Putamen (tissue), 1 donor: ENCODE measurements at regions not wholly inside any gene's neighbourhood (a gene's known extent, or its start where the extent isn't known, plus 50 kb on each side); places are given as distances from the start of the nearest gene placed in this dataset.
"Not testable (repeated sequence)": the region's sequence is repeated elsewhere in the genome, so short reads cannot be mapped to it uniquely, and the experiment has no call there.

Source experiments
- DNase-seq: peaks from one replicate; pipeline ENCODE4 v3.0.0-alpha.2; 2016; ENCODE audit warnings: low spot score

- DNase-seq = no peak
Observed at GRCh38 chr13:56459286-56459685, 681.4 kb upstream of the PRR20A start.

GRCh38 chr13:56501750-56502149, 639.0 kb upstream of the PRR20A start:
- DNase-seq = no peak

- DNase-seq = no peak
Observed at GRCh38 chr13:56510836-56511235, 629.9 kb upstream of the PRR20A start.

GRCh38 chr13:56512336-56512735, 628.4 kb upstream of the PRR20A start:
- not testable (repeated sequence) for DNase-seq

GRCh38 chr13:56515441-56515840, 625.3 kb upstream of the PRR20A start:
- DNase-seq = no peak

- no peak for DNase-seq
Observed at GRCh38 chr13:56528040-56528790, 612.5 kb upstream of the PRR20A start.

- no peak for DNase-seq
Observed at GRCh38 chr13:56530096-56530495, 610.6 kb upstream of the PRR20A start.

GRCh38 chr13:56547921-56548320, 592.8 kb upstream of the PRR20A start:
- DNase-seq = not testable (repeated sequence)

- no peak for DNase-seq
Observed at GRCh38 chr13:56558698-56559320, 581.9 kb upstream of the PRR20A start.

- DNase-seq = no peak
Observed at GRCh38 chr13:56561327-56561726, 579.4 kb upstream of the PRR20A start.

GRCh38 chr13:56563663-56564062, 577.1 kb upstream of the PRR20A start:
- DNase-seq = no peak

- DNase-seq = no peak
Observed at GRCh38 chr13:56586976-56587375, 553.7 kb upstream of the PRR20A start.

- no peak for DNase-seq
Observed at GRCh38 chr13:56615572-56615971, 525.1 kb upstream of the PRR20A start.

- DNase-seq = no peak
Observed at GRCh38 chr13:56622840-56623239, 517.9 kb upstream of the PRR20A start.

- not testable (repeated sequence) for DNase-seq
Observed at GRCh38 chr13:56628886-56629285, 511.8 kb upstream of the PRR20A start.

- DNase-seq = not testable (repeated sequence)
Observed at GRCh38 chr13:56631060-56631459, 509.7 kb upstream of the PRR20A start.

- no peak for DNase-seq
Observed at GRCh38 chr13:56653043-56653442, 487.7 kb upstream of the PRR20A start.

GRCh38 chr13:56659041-56659471, 481.7 kb upstream of the PRR20A start:
- no peak for DNase-seq

- DNase-seq = no peak
Observed at GRCh38 chr13:56670563-56670962, 470.2 kb upstream of the PRR20A start.

- no peak for DNase-seq
Observed at GRCh38 chr13:56681404-56681803, 459.3 kb upstream of the PRR20A start.

GRCh38 chr13:56687131-56687530, 453.6 kb upstream of the PRR20A start:
- no peak for DNase-seq

GRCh38 chr13:56697011-56697410, 443.7 kb upstream of the PRR20A start:
- DNase-seq = no peak

GRCh38 chr13:56700324-56700723, 440.4 kb upstream of the PRR20A start:
- no peak for DNase-seq

GRCh38 chr13:56706485-56706884, 434.2 kb upstream of the PRR20A start:
- DNase-seq = no peak
